GM23248 (cell line): ENCODE measurements at regions not wholly inside any gene's neighbourhood (a gene's known extent, or its start where the extent isn't known, plus 50 kb on each side); places are given as distances from the start of the nearest gene placed in this dataset.
A peak's percentile ranks its signal among the peaks of the same experiment; 100 is the strongest.

Experiments
- DNase-seq: peaks from one replicate; pipeline ENCODE4 v3.0.0-alpha.2; 2015
- H2AFZ ChIP-seq: fragments of 200-600 bp; sonication (generic); 2 replicates; pipeline ENCODE4 v1.6.1; 2016; ENCODE audit warnings: antibody characterized with exemption
- H3F3A ChIP-seq: fragments of 200-600 bp; sonication (generic); 2 replicates; pipeline ENCODE4 v1.6.1; 2016; ENCODE audit warnings: mild to moderate bottlenecking, antibody characterized with exemption, mixed run types; ENCODE audit not compliant: insufficient read depth
- H3K27ac ChIP-seq: fragments of 200-600 bp; sonication (generic); 2 replicates; pipeline ENCODE4 v1.5.1; 2016; ENCODE audit warnings: mild to moderate bottlenecking
- H3K27me3 ChIP-seq: fragments of 200-600 bp; sonication (generic); replicated peaks from 2 replicates; pipeline ENCODE4 v1.6.1; 2016; ENCODE audit warnings: mild to moderate bottlenecking; ENCODE audit not compliant: insufficient read depth
- H3K36me3 ChIP-seq: fragments of 200-600 bp; sonication (generic); 2 replicates; pipeline ENCODE4 v1.6.1; 2016; ENCODE audit warnings: low read depth, mild to moderate bottlenecking
- H3K4me1 ChIP-seq: fragments of 200-600 bp; sonication (generic); 2 replicates; pipeline ENCODE4 v1.6.1; 2016; ENCODE audit warnings: mild to moderate bottlenecking; ENCODE audit not compliant: insufficient read depth
- H3K4me2 ChIP-seq: fragments of 200-600 bp; sonication (generic); one replicate; pipeline ENCODE4 v1.6.1; 2016; ENCODE audit warnings: mild to moderate bottlenecking; ENCODE audit not compliant: unreplicated experiment
- H3K4me3 ChIP-seq: fragments of 200-600 bp; sonication (generic); 2 replicates; pipeline ENCODE4 v1.5.1; 2016; ENCODE audit warnings: mild to moderate bottlenecking
- H3K79me2 ChIP-seq: fragments of 200-600 bp; sonication (generic); 2 replicates; pipeline ENCODE4 v1.6.1; 2016; ENCODE audit warnings: mild to moderate bottlenecking; ENCODE audit not compliant: insufficient read depth
- H3K9ac ChIP-seq: fragments of 200-600 bp; sonication (generic); 2 replicates; pipeline ENCODE4 v1.6.1; 2016; ENCODE audit warnings: mild to moderate bottlenecking
- H3K9me2 ChIP-seq: fragments of 200-600 bp; sonication (generic); 2 replicates; pipeline ENCODE4 v1.6.1; 2016; ENCODE audit warnings: mixed run types, mild to moderate bottlenecking, moderate library complexity; ENCODE audit not compliant: insufficient read depth
- H3K9me3 ChIP-seq: fragments of 200-600 bp; sonication (generic); one replicate; pipeline ENCODE4 v1.6.1; 2017; ENCODE audit warnings: low read depth
- H4K20me1 ChIP-seq: fragments of 200-600 bp; sonication (generic); 2 replicates; pipeline ENCODE4 v1.6.0; 2016; ENCODE audit not compliant: insufficient read depth
- EZH2 ChIP-seq: fragments of 200-600 bp; sonication (generic); IDR thresholded peaks from 2 replicates; pipeline ENCODE4 v1.6.1; 2018; ENCODE audit warnings: antibody characterized with exemption, mild to moderate bottlenecking; ENCODE audit not compliant: insufficient read depth, poor library complexity, severe bottlenecking
- EZH2phosphoT487 ChIP-seq: fragments of 200-600 bp; sonication (generic); IDR thresholded peaks from 2 replicates; pipeline ENCODE4 v1.6.1; 2018; ENCODE audit warnings: antibody characterized with exemption, moderate library complexity, mild to moderate bottlenecking, low read depth; ENCODE audit not compliant: insufficient read depth
- WGBS, 2 experiments: methylation state at CpG; one replicate each; pipeline ENCODE4 v1.1.6; 2015 to 2017; ENCODE audit warnings: low lambda C conversion rate in 2 of 2, low coverage in 1 of 2; ENCODE audit errors: missing lambda C conversion rate in 2 of 2; 5-methylcytosine and 5-hydroxymethylcytosine counted together
- in situ Hi-C: fragments of 300-500 bp; cut with MboI; formaldehyde crosslinking; loops from 2 replicates; pipeline ENCODE4 v1.15.0; 2020

DNA sequence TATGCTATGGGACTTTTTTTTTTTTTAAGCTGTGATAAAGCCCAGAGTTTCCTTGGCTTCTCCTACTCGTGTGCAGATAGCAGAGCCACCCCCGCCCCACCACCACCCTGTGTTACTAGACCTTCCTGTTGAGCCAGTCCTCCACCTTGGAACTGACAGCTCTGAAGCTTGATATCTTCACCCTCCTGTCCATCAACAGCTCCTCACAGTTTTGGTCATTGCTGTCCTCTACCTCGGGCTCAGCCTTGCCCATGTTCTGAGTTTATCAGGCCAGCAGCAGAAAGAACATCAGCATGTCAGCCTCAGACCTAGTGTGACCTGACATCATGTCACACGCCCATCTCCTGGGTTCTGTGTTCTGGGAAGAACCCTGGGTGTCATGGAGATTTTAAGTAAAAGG lies 167.1 kb upstream of the RAI14 start:
- in situ Hi-C loops, result loop anchor here (5.0 kb wide), 1 partner anchor 413 kb away; no protein-coding TSS in a partner anchor
- Histone ChIP-seq H3K4me2 (no peak overlapping the region), H3K27me3 (no peaks in the 10 kb centered on the region), H3K9ac (no peak overlapping the region), H3K36me3 (no peaks in the 10 kb centered on the region), H3K9me2 (no peaks in the 10 kb centered on the region), H3K9me3 (no peaks in the 10 kb centered on the region), H2AFZ (no peak overlapping the region), H3K4me3 (no peak overlapping the region), H3K79me2 (no peaks in the 10 kb centered on the region), H3F3A (peaks cover 29% of the 10 kb centered on the region), H3K27ac (no peak overlapping the region), H3K4me1 (peaks cover 48% of the 10 kb centered on the region), H4K20me1 (no peaks in the 10 kb centered on the region)
- whole genome bisulfite sequencing, 2 experiments, result 59 to 85% methylated on average over 3 to 4 of the region's 4 CpGs
- TF ChIP-seq EZH2phosphoT487, result no peak
- no peak for TF ChIP-seq EZH2
- no peak for DNase-seq

DNA sequence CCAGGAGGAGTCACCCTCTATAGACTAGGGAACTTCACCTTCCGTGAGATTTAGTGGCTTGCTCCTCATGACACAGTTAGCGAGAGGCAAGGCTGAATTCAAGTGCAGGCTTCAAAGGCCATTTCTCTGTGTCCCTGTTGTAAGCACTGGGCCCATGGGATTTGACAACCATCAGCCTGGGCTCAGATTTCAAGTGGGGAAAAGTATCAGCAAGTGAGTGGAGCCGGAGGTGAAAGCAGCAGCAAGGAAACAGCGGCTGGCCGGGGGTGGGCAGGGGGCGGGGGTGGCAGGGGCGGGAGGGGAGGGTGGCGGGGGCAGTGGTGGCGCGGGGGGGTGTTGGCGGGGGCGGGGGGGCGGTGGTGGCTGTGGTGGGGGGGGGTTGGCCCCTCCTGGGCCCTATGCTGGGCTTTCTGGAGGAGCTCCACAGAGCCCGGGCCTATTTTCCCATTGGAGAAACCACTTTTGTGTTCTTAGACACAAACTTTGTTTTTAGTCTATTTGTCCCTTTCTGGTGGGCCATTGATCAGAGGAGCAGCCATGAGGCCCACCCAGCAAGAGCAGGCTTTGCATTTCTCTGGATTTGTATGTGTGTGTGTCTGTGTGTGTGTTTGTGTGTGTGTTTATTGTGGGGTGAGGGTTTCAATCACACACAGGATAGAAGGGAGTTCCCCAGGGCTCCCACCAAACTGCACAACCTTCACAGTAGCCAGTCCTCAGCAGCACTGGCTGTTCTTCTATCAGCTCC lies 165.4 kb upstream of the RAI14 start:
- Histone ChIP-seq H2AFZ (peak overlapping the region; percentile 34; the same call in 1 of the 2 replicates), H3K4me2 (no peak overlapping the region)
- in situ Hi-C loops, result no loop called here

DNA sequence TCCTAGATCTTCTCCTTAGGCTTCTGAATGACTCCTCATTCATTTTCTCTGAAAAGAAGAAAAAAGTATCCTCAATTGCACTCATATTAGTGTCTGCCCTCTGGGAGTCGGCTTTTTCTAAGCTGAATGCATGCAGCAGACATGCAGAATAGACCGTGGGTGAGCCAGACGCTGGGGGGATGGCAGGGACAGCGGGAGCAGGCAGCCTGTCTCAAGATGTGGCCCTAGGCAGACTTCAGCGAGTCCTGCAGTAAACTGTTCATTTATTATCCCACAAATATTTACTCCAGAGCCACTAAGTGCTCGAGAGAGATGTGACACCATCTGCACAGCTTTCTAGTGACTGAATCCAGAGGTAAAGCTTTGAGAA lies 164.9 kb upstream of the RAI14 start:
- peaks cover 29% of the 10 kb centered on the region for H3F3A ChIP-seq
- no peak overlapping the region for H3K27ac ChIP-seq
- no peak overlapping the region for H3K9ac ChIP-seq
- no peaks in the 10 kb centered on the region for H3K27me3 ChIP-seq
- in situ Hi-C loops, result no loop called here
- no peaks in the 10 kb centered on the region for H3K9me2 ChIP-seq
- no peak overlapping the region for H3K4me3 ChIP-seq
- no peaks in the 10 kb centered on the region for H4K20me1 ChIP-seq
- no peaks in the 10 kb centered on the region for H3K79me2 ChIP-seq
- DNase-seq, result peak; percentile 46
- H3K36me3 ChIP-seq, result no peaks in the 10 kb centered on the region
- peaks cover 36% of the 10 kb centered on the region for H3K4me1 ChIP-seq
- no peaks in the 10 kb centered on the region for H3K9me3 ChIP-seq
- 46 to 54% methylated on average over 6 of the region's 6 CpGs for WGBS, 2 experiments
- H2AFZ ChIP-seq, result peak overlapping the region; percentile 34; the same call in 1 of the 2 replicates
- H3K4me2 ChIP-seq, result no peak overlapping the region
- TF ChIP-seq EZH2phosphoT487 (no peak), EZH2 (no peak)

More for the DNA sequence above, 165.4 kb upstream of the RAI14 start:
- H3K4me1 ChIP-seq, result peaks cover 37% of the 10 kb centered on the region
- H3K27me3 ChIP-seq, result no peaks in the 10 kb centered on the region
- no peaks in the 10 kb centered on the region for H3K36me3 ChIP-seq
- 30 to 38% methylated on average over 6 to 12 of the region's 14 CpGs for WGBS, 2 experiments
- no peak overlapping the region for H3K27ac ChIP-seq
- no peaks in the 10 kb centered on the region for H3K79me2 ChIP-seq
- no peaks in the 10 kb centered on the region for H4K20me1 ChIP-seq
- H3K9me3 ChIP-seq, result no peaks in the 10 kb centered on the region
- TF ChIP-seq EZH2phosphoT487 (no peak), EZH2 (no peak)
- H3K9me2 ChIP-seq, result no peaks in the 10 kb centered on the region
- peaks cover 33% of the 10 kb centered on the region for H3F3A ChIP-seq
- H3K9ac ChIP-seq, result no peak overlapping the region
- peak; percentile 27 for DNase-seq
- no peak overlapping the region for H3K4me3 ChIP-seq

DNA sequence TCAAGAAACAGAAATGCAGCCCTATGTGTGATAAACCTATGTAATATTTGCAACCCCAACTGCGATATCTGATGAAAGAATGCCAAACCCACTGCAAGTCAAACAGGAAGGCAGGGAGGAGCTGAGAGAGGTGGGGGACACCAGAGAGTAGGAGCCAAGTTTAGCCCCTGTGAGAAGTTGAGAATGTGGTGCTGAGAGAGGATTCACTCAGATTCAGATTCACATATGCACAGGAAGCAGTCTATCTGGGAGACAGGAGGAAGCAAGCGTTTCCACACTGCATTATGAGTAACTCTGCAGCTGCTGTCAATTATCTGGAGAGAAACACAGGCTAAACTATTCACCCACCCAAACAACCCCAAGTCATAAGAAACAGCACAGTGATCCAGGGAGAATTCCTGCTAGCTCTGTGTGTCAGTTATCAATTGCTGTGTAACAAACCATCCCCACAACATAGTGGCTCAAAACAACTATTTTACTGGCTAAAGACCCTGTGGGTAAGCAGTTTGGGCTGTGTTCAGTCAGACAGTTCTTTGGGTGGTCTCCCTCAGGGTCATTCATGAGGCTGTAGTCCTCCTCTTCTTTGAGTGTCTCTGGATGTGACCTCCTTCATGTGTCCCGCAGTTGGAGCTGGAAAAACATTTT lies 161.9 kb upstream of the RAI14 start:
- H3K9me3 ChIP-seq, result no peaks in the 10 kb centered on the region
- WGBS, 2 experiments, result 59 to 64% methylated on average over 3 of the region's 3 CpGs
- peak overlapping the region; percentile 28 for H3K27ac ChIP-seq
- in situ Hi-C loops, result no loop called here
- H3K4me3 ChIP-seq, result no peak overlapping the region
- H3F3A ChIP-seq, result peaks cover 25% of the 10 kb centered on the region; the same call in 1 of the 2 replicates
- no peaks in the 10 kb centered on the region for H4K20me1 ChIP-seq
- DNase-seq, result peak; percentile 67
- TF ChIP-seq EZH2phosphoT487 (no peak), EZH2 (no peak)
- no peaks in the 10 kb centered on the region for H3K9me2 ChIP-seq
- H3K36me3 ChIP-seq, result no peaks in the 10 kb centered on the region
- no peaks in the 10 kb centered on the region for H3K27me3 ChIP-seq
- H3K4me1 ChIP-seq, result peaks cover 38% of the 10 kb centered on the region
- H3K79me2 ChIP-seq, result no peaks in the 10 kb centered on the region
- no peak overlapping the region for H3K9ac ChIP-seq
- no peak overlapping the region for H2AFZ ChIP-seq
- no peak overlapping the region for H3K4me2 ChIP-seq
